Glutamatergic neuron (in vitro differentiated cells): ENCODE measurements at regions not wholly inside any gene's neighbourhood (a gene's known extent, or its start where the extent isn't known, plus 50 kb on each side); places are given as distances from the start of the nearest gene placed in this dataset.

ENCODE experiments used
- DNase-seq: peaks from one replicate; pipeline ENCODE4 v3.0.0; 2022
- H3K27ac Mint-ChIP-seq: one replicate; pipeline ENCODE4 v1.8.0; 2020; ENCODE audit warnings: mild to moderate bottlenecking, mixed read lengths, inconsistent platforms; ENCODE audit not compliant: unreplicated experiment
- H3K27me3 Mint-ChIP-seq: one replicate; pipeline ENCODE4 v1.8.0; 2020; ENCODE audit warnings: mild to moderate bottlenecking, moderate library complexity, mixed read lengths, inconsistent platforms; ENCODE audit not compliant: unreplicated experiment
- H3K36me3 Mint-ChIP-seq: one replicate; pipeline ENCODE4 v1.8.0; 2020; ENCODE audit warnings: mild to moderate bottlenecking, mixed read lengths, inconsistent platforms; ENCODE audit not compliant: unreplicated experiment
- H3K4me1 Mint-ChIP-seq: one replicate; pipeline ENCODE4 v1.8.0; 2020; ENCODE audit warnings: mild to moderate bottlenecking, low read depth, mixed read lengths, inconsistent platforms; ENCODE audit not compliant: unreplicated experiment
- H3K4me3 Mint-ChIP-seq: one replicate; pipeline ENCODE4 v1.8.0; 2020; ENCODE audit warnings: mild to moderate bottlenecking, mixed read lengths, inconsistent platforms; ENCODE audit not compliant: unreplicated experiment
- H3K9me3 Mint-ChIP-seq: one replicate; pipeline ENCODE4 v1.8.0; 2020; ENCODE audit warnings: mild to moderate bottlenecking, moderate library complexity, mixed read lengths, inconsistent platforms; ENCODE audit not compliant: unreplicated experiment
- TF ChIP-seq, protein P1 (sequence below): fragments of 200-600 bp; sonication (generic); IDR thresholded peaks from one replicate; pipeline ENCODE4 v1.5.0; 2021; ENCODE audit not compliant: partially characterized antibody, unreplicated experiment

DNA sequence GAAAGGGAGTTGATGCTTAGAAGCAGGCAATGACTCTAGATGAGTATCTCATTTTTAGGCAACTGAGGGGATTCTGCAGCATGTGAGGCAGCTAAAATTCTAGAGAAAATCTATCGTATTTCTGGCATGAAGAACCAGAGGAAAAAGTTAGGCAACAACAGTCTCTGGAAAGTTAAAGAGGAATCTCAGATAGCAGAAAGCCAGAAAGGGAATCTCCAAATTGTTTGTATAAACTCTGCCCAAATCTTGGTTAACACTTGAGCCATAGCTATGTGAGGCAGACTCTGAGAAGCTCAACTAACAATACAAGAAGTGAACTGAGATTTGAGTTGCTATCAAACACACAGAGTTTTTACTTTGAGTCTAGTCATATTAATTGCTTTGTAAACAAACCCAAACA, 215.8 kb upstream of the FZD8 start:
- Mint-ChIP-seq H3K4me3 (no peak overlapping the region), H3K36me3 (peaks cover 7% of the 10 kb centered on the region), H3K27me3 (no peaks in the 10 kb centered on the region), H3K4me1 (peaks cover 17% of the 10 kb centered on the region), H3K9me3 (peaks cover 7% of the 10 kb centered on the region), H3K27ac (no peak overlapping the region)
- DNase-seq: no peak
- TF ChIP-seq, protein P1, sequence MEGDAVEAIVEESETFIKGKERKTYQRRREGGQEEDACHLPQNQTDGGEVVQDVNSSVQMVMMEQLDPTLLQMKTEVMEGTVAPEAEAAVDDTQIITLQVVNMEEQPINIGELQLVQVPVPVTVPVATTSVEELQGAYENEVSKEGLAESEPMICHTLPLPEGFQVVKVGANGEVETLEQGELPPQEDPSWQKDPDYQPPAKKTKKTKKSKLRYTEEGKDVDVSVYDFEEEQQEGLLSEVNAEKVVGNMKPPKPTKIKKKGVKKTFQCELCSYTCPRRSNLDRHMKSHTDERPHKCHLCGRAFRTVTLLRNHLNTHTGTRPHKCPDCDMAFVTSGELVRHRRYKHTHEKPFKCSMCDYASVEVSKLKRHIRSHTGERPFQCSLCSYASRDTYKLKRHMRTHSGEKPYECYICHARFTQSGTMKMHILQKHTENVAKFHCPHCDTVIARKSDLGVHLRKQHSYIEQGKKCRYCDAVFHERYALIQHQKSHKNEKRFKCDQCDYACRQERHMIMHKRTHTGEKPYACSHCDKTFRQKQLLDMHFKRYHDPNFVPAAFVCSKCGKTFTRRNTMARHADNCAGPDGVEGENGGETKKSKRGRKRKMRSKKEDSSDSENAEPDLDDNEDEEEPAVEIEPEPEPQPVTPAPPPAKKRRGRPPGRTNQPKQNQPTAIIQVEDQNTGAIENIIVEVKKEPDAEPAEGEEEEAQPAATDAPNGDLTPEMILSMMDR: no peak

DNA sequence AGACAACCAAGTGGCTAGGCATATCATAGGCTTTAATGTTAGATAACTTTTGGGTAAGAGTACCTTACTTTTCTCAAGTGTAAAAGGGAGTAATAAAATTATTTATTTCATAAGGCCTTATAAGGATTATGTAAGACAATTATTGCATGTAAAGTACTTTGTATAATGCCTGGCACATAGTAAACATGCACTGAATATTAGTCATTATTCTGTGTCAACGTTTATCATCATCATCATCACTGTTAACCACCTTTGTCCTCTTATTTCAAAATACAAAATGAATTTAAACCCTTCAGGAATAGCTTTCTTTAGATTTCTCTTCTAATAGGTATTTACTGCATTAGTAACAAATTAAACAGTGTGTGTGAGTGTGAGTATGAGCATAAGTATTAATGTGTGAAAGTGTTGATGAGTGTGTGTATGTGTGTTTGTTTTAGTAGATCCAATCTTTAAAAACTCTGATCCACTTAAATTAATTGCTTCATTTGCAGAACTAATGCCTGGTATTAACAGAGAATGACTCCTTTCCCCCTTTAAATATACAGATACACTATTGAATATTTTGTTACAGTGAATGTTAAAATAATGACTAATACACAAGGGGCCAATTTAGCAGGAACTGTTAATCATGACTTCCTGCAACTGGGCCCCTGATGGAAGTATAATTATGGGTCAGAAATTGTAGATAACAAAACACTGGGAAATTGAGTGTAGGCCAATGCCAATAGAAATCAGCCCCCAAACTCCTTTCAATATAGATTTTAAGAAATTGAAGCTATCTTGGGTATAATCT, 213.3 kb upstream of the FZD8 start:
- peaks cover 7% of the 10 kb centered on the region for H3K9me3 Mint-ChIP-seq
- H3K27ac Mint-ChIP-seq: no peak overlapping the region
- no peak overlapping the region for H3K4me3 Mint-ChIP-seq
- TF ChIP-seq, protein P1: no peak
- H3K27me3 Mint-ChIP-seq: no peaks in the 10 kb centered on the region
- peaks cover 17% of the 10 kb centered on the region for H3K4me1 Mint-ChIP-seq
- no peak for DNase-seq
- peaks cover 7% of the 10 kb centered on the region for H3K36me3 Mint-ChIP-seq

DNA sequence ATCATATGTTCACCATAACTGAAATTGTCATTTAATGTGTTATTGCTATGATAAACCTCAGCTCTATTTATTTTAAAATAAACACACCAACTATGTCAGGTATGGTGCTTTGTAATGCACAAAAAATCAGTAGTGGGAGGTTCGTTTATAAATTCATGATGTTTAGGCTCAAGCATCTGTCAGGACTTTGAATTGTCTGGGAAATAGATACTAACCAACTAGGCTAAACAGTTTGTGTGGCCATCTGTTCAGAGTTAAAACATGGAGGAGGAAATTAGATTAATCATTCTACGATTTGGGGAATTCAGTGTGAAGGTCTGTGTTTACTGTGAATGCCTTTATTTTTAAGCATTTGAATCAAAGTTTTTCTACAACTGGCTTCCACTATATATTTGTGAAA, 212.6 kb upstream of the FZD8 start:
- DNase-seq: no peak
- Mint-ChIP-seq H3K4me1 (peaks cover 17% of the 10 kb centered on the region), H3K36me3 (peaks cover 7% of the 10 kb centered on the region), H3K27me3 (no peaks in the 10 kb centered on the region), H3K4me3 (no peak overlapping the region), H3K27ac (no peak overlapping the region), H3K9me3 (peaks cover 7% of the 10 kb centered on the region)
- TF ChIP-seq, protein P1: no peak

DNA sequence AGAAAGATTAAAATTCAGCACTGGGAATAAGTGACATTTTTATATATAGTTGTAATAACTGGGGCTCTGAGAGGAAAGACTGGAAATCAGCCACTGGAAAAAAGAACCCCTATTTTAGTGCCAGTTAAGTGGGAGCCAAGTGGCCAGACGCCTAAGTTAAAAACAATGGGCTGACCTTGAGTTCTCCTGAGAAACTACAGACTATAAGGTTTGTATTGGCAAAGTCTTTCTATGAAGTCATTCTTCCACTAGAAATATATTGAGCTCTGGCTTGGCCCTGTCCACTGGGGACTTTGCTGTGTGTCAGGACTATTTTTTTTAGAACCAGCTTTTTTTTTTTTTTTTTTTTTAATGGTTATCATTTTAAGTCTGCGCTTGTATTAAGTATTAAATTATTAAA, 210.6 kb upstream of the FZD8 start:
- TF ChIP-seq, protein P1: no peak
- Mint-ChIP-seq H3K27me3 (no peaks in the 10 kb centered on the region), H3K9me3 (peaks cover 2% of the 10 kb centered on the region), H3K36me3 (no peaks in the 10 kb centered on the region), H3K4me1 (peaks cover 19% of the 10 kb centered on the region), H3K27ac (no peak overlapping the region), H3K4me3 (no peak overlapping the region)
- DNase-seq: no peak

DNA sequence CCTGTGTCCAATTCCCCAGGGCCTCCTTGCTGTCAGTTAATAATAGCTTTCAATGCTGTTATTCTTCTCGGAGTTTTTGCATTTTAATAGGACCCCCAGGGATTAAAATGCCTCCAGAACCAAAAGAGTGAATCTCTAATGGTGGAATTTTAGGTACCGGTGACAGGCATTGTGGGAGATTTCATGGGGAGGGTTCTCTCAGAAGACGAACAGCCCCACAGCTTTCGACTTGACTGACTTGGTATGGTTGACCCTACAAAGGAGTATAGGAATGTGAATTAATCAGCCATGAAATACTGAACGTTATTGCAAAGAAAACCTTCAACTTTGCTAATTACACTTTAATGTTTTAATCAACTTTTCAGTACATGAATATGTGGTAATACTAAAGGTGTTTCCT, 206.3 kb upstream of the FZD8 start:
- Mint-ChIP-seq H3K27me3 (peaks cover 1% of the 10 kb centered on the region), H3K27ac (no peak overlapping the region), H3K4me3 (no peak overlapping the region), H3K4me1 (peaks cover 13% of the 10 kb centered on the region), H3K9me3 (peaks cover 1% of the 10 kb centered on the region), H3K36me3 (no peaks in the 10 kb centered on the region)
- DNase-seq: no peak
- TF ChIP-seq, protein P1: no peak
